PC-3 (cell line): ENCODE measurements at regions not wholly inside any gene's neighbourhood (a gene's known extent, or its start where the extent isn't known, plus 50 kb on each side); places are given as distances from the start of the nearest gene placed in this dataset.

Experiments used
- ATAC-seq: fragments of 200-7000 bp; cut with Tn5 transposase; 2 replicates; pipeline ENCODE4 v1.9.1; 2020; ENCODE audit warnings: mild to moderate bottlenecking, moderate library complexity
- BruUV-seq: library from RNA; stranded (reverse); fragments of 400-500 nt; replicated peaks from 2 replicates; lab custom pipeline; 2021; lab: Mats Ljungman, UMichigan
- CTCF ChIA-PET: fragments of 300-600 bp; sonication (Branson Sonifier 250); formaldehyde crosslinking; loops from one replicate; lab custom pipeline; 2022; ENCODE audit warnings: antibody characterized with exemption; lab: Charles Lee
- POLR2A ChIA-PET: fragments of 300-600 bp; sonication (Branson Sonifier 250); formaldehyde crosslinking; loops from one replicate; lab custom pipeline; 2022; ENCODE audit warnings: antibody characterized with exemption; ENCODE audit not compliant: unreplicated experiment; lab: Charles Lee
- DNase-seq: peaks from one replicate; pipeline ENCODE4 v3.0.0-alpha.2; 2015
- H2AFZ ChIP-seq: fragments of 300-600 bp; sonication (generic); 2 replicates; pipeline ENCODE4 v1.6.0; 2016; ENCODE audit warnings: antibody characterized with exemption, low read length
- H3F3A ChIP-seq: fragments of 300-600 bp; sonication (generic); one replicate; pipeline ENCODE4 v1.6.0; 2017; ENCODE audit warnings: antibody characterized with exemption, low read length, control low read depth, mild to moderate bottlenecking; ENCODE audit not compliant: unreplicated experiment
- H3K27ac ChIP-seq: fragments of 300-600 bp; sonication (generic); 2 replicates; pipeline ENCODE4 v1.5.1; 2016; ENCODE audit warnings: mild to moderate bottlenecking, low read length
- H3K27me3 ChIP-seq: fragments of 300-600 bp; sonication (generic); 2 replicates; pipeline ENCODE4 v1.6.1; 2016; ENCODE audit warnings: low read length, mixed read lengths
- H3K36me3 ChIP-seq: fragments of 300-600 bp; sonication (generic); 2 replicates; pipeline ENCODE4 v1.6.1; 2016; ENCODE audit warnings: low read depth, mixed run types, low read length, mixed read lengths
- H3K4me1 ChIP-seq: fragments of 300-600 bp; sonication (generic); 2 replicates; pipeline ENCODE4 v1.5.1; 2016; ENCODE audit warnings: low read length; ENCODE audit not compliant: insufficient read depth
- H3K4me2 ChIP-seq: fragments of 300-600 bp; sonication (generic); 2 replicates; pipeline ENCODE4 v1.6.0; 2016; ENCODE audit warnings: low read length
- H3K4me3 ChIP-seq: fragments of 300-600 bp; sonication (generic); 2 replicates; pipeline ENCODE4 v1.5.1; 2016; ENCODE audit warnings: mild to moderate bottlenecking, low read length, mixed read lengths
- H3K79me2 ChIP-seq: fragments of 300-600 bp; sonication (generic); 2 replicates; pipeline ENCODE4 v1.6.1; 2017; ENCODE audit warnings: low read length, mixed read lengths
- H3K9ac ChIP-seq: fragments of 300-600 bp; sonication (generic); 2 replicates; pipeline ENCODE4 v1.6.0; 2016; ENCODE audit warnings: mild to moderate bottlenecking, low read length
- H3K9me2 ChIP-seq: fragments of 300-600 bp; sonication (generic); replicated peaks from 2 replicates; pipeline ENCODE4 v1.6.1; 2016; ENCODE audit warnings: mixed run types, low read length, mixed read lengths
- H3K9me3 ChIP-seq: fragments of 300-600 bp; sonication (generic); 2 replicates; pipeline ENCODE4 v1.6.1; 2016; ENCODE audit warnings: low read length, mixed read lengths
- H4K20me1 ChIP-seq: fragments of 300-600 bp; sonication (generic); 2 replicates; pipeline ENCODE4 v1.6.1; 2016; ENCODE audit warnings: low read length, mixed read lengths
- CTCF ChIP-seq: fragments of 300-600 bp; sonication (generic); conservative IDR thresholded peaks from 2 replicates; pipeline ENCODE4 v1.5.1; 2017; ENCODE audit warnings: antibody characterized with exemption, low read depth, mild to moderate bottlenecking, low read length
- EZH2 ChIP-seq: fragments of 300-600 bp; sonication (generic); IDR thresholded peaks from one replicate; pipeline ENCODE4 v1.6.1; 2017; ENCODE audit warnings: antibody characterized with exemption, mild to moderate bottlenecking, low read length; ENCODE audit not compliant: unreplicated experiment
- EZH2phosphoT487 ChIP-seq: fragments of 300-600 bp; sonication (generic); IDR thresholded peaks from 2 replicates; pipeline ENCODE4 v1.6.1; 2018; ENCODE audit warnings: mild to moderate bottlenecking, antibody characterized with exemption, low read length, borderline replicate concordance
- intact Hi-C: fragments of 100-400 bp; cut with micrococcal nuclease; formaldehyde crosslinking; loops from 2 replicates; pipeline ENCODE4 v1.9.0; 2023

- Histone ChIP-seq H3K9ac (no peak overlapping the region), H4K20me1 (no peaks in the 10 kb centered on the region), H3K9me3 (peaks cover 3% of the 10 kb centered on the region; the same call in 1 of the 2 replicates), H3K36me3 (no peaks in the 10 kb centered on the region), H2AFZ (no peak overlapping the region), H3K4me2 (no peak overlapping the region), H3K9me2 (no peaks in the 10 kb centered on the region), H3K27me3 (no peaks in the 10 kb centered on the region), H3F3A (no peaks in the 10 kb centered on the region), H3K4me1 (no peaks in the 10 kb centered on the region), H3K4me3 (no peak overlapping the region), H3K27ac (no peak overlapping the region), H3K79me2 (no peaks in the 10 kb centered on the region)
- ChIA-PET POLR2A (no interaction called here), CTCF (no interaction called here)
- ATAC-seq: no peak
- TF ChIP-seq EZH2phosphoT487 (no peak), CTCF (no peak), EZH2 (no peak)
- intact Hi-C loops: no loop called here
- no TSS peak for BruUV-seq
- no peak for DNase-seq
Observed at GRCh38 chr21:34006611-34007168, 66.7 kb upstream of the MRPS6 start.

GRCh38 chr21:34004974-34005373, 68.4 kb upstream of the MRPS6 start:
- H3K4me2 ChIP-seq: no peak overlapping the region
- no peaks in the 10 kb centered on the region for H3F3A ChIP-seq
- no peaks in the 10 kb centered on the region for H3K4me1 ChIP-seq
- BruUV-seq: no TSS peak
- DNase-seq: no peak
- no peak for ATAC-seq
- no peaks in the 10 kb centered on the region for H3K79me2 ChIP-seq
- H4K20me1 ChIP-seq: no peaks in the 10 kb centered on the region
- H3K4me3 ChIP-seq: no peak overlapping the region
- no peaks in the 10 kb centered on the region for H3K9me2 ChIP-seq
- peaks cover 3% of the 10 kb centered on the region; the same call in 1 of the 2 replicates for H3K9me3 ChIP-seq
- no peak overlapping the region for H3K27ac ChIP-seq
- no peak overlapping the region for H3K9ac ChIP-seq
- H3K36me3 ChIP-seq: no peaks in the 10 kb centered on the region
- H3K27me3 ChIP-seq: no peaks in the 10 kb centered on the region
- ChIA-PET POLR2A (no interaction called here), CTCF (no interaction called here)
- TF ChIP-seq EZH2 (no peak), CTCF (no peak), EZH2phosphoT487 (no peak)
- intact Hi-C loops: no loop called here
- no peak overlapping the region for H2AFZ ChIP-seq

GRCh38 chr21:34004013-34004938, 69.1 kb upstream of the MRPS6 start:
- ATAC-seq (no peak), DNase-seq (no peak)
- H3K4me2 ChIP-seq: no peak overlapping the region
- H3K4me3 ChIP-seq: no peak overlapping the region
- H3K79me2 ChIP-seq: no peaks in the 10 kb centered on the region
- H3F3A ChIP-seq: no peaks in the 10 kb centered on the region
- no peak overlapping the region for H2AFZ ChIP-seq
- H3K9me3 ChIP-seq: no peaks in the 10 kb centered on the region
- intact Hi-C loops: no loop called here
- ChIA-PET POLR2A (interaction anchor here (0.6 kb wide), 1 partner anchor 66 kb away, joined by 3 read pairs; no protein-coding TSS in a partner anchor), CTCF (no interaction called here)
- BruUV-seq: no TSS peak
- H3K9ac ChIP-seq: no peak overlapping the region
- no peaks in the 10 kb centered on the region for H3K9me2 ChIP-seq
- no peaks in the 10 kb centered on the region for H3K27me3 ChIP-seq
- H3K27ac ChIP-seq: no peak overlapping the region
- TF ChIP-seq EZH2phosphoT487 (no peak), EZH2 (no peak), CTCF (no peak)
- no peaks in the 10 kb centered on the region for H4K20me1 ChIP-seq
- H3K36me3 ChIP-seq: no peaks in the 10 kb centered on the region
- no peaks in the 10 kb centered on the region for H3K4me1 ChIP-seq
